Stimulated activated CD8-positive, alpha-beta memory T cell treated with anti-CD3 and anti-CD28 coated beads, Interleukin-12 subunit alpha, Interleukin-12 subunit beta, amount 100 ng/mL, for 4 hours (primary cell): ENCODE measurements at regions not wholly inside any gene's neighbourhood (a gene's known extent, or its start where the extent isn't known, plus 50 kb on each side); places are given as distances from the start of the nearest gene placed in this dataset.
"Not testable (repeated sequence)": the region's sequence is repeated elsewhere in the genome, so short reads cannot be mapped to it uniquely, and the experiment has no call there.

ENCODE experiments used
- DNase-seq: peaks from one replicate; pipeline ENCODE4 v3.0.0-alpha.2; 2020; ENCODE audit warnings: low read depth

DNA sequence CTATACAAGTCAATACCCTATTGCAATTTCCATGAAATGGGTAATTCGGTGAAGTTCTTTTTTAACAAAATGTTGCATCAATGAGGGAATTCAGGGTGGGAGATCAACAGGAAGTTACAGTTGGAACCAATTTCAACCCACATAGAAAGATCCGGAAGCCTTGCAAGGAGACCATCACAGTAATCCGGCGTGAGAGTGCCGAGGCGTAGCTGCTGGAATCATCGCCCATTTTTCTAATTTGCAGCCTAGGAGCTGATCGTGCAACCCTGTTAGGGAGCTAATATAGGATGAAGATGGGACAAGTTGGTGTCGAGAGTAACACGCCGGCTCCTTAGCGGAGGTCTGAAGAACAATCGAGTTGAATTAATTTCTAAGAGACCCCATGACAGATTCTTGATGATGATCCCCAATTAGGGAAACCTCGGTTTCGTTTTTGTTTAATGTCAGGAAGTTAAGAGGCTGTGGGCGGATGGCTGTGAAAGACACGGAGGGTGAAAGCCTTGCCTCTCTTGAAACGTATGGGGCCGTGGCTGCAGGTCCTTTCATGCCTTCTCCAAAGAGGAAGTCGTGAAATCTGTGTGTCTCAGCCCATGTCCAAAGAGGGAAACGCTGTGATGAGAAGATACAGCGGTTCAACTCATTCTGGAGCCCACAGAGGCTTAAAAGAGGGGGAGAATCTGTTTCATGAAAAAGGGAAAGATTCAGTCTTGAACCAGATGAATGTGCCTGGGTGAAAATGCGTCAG, 51.2 kb upstream of the CARD11 start:
- no peak for DNase-seq

DNA sequence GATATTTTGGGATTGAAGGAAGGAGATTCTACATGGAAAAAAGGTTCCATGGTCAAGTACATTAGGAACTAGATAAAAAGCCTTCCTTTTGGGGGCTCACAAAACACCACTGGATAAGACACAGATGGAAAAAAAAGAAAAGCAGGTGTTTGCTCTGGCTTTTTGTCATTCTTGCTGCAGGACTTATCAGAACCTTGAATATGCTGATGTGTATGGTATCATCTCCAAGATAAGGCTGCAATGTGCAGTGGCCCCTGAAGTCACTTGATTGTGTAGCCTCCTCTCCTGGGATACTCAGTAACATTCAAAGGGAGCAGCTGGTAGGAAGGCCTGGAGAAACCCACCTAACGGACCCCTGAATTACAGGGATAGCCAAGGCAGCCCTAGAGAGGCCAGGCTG, 54.1 kb upstream of the CARD11 start:
- no peak for DNase-seq

DNA sequence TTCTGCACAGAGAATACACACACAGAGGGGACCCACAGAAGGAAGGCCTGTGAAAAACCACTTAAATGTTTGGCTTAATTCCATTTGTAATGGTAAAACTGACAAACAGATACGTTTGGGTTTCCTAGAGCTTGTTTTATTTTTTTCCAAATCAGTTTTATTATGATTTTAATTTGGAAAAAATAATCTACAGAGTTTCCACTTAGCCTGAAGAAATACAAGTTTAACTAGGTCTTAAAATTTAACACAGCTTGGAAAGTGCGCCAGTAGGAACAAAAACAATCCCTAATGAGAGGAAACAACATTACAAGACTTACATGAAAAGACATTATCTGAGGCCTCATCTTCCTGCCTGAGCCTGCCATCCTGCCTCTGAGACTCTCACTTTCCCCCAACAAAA, 58.5 kb upstream of the CARD11 start:
- DNase-seq = no peak

DNA sequence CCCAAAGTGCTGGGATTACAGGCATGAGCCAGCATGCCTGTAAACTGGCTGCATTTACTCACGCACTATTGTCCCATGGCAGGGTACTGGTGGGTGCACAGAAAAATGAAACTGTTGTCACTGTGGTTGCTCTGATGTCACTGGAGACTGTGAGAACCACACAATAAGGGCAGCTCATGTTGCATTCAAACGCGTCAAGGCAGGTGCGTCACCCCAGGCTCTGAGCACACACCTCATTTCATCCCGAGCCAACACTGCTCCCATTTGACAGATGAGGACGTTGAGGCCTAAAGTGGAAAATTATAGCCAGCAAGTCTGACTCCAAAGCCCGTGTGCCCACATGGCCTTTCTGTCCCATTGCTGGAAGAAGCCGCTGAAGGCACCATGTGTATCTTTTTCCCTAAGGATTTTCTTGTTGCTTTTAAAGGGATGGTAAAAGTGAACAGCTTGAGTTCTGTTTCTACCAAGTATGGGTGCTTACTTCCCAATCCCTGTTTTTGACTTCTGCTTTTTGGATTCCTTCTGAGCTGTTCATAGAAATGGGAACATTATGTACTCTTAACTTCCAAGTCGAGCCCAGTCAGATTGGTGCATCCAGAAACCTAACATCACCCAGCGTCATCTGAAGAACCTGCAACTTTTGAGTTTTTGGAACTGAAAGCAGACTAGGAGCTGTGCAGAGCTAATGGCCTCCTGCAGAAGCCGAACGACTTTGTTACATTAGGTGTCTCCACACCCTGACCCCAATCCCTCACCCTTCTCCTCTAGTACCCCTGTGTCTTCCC, 60.1 kb upstream of the CARD11 start:
- no peak for DNase-seq

DNA sequence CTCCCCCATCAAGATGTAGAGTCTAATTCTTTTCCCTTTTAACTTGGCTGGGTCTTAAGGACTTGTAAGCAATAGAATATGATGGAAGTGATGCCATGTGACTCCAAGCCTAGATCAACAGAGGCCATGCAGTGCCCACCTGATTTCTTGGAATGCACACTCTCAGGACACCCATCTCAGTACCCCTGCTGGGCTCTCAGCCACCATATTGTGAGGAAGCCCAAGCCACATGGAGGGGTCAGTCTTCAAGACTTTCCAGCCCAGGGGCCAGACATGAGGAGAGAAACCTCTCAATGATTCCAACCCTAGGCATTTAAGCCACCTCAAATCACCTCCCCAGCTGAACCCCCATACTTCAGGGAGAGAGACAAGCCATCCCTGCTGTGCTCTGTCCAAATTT, 62.2 kb upstream of the CARD11 start:
- no peak for DNase-seq

DNA sequence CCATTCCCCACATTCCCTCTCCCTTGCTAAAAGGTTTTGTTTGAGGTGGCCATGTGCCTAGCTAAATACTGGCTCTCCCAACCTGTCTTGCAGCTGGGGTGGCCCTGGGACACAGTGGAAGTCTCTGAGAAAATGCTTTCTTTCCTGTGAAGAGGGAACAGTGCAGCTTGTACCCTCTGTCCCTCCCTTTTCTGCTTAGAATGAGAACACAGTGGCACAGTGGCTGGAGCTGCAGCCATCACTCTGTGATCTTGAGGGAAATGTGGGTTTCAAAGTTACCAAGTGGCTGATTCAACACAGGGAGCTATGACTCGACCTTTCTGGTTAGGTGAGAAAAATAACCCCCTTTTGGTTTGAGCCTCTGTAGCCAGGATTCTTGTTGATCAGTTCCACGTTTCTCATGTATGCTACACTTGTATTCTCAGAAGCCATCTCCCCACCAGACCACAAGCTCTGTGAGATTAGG, 62.7 kb upstream of the CARD11 start:
- no peak for DNase-seq

DNA sequence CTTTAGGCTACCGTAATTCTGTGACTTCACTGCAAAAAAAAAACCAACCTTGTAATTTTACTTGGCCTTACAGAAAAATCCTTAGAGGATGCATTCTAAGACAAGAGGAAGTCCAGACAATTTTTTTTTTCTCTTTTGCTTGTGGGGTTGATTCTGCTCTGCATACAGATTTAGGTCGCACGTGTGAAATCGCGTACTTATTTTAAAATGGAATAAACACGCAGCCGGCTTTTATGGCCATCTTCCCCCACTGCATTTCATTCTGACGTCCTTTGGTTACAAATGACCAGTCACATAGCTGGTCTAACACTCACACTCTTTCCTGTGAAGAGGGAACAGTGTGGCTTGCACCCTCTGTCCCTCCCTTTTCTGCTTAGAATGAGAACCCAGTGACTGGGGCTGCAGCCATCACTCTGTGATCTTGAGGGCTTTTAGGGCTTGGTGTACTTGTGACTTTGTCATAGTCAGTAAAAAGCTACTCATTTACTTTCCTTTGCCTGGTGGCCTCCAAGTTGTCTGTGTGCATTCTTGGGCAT, 63.6 kb upstream of the CARD11 start:
- DNase-seq = no peak

DNA sequence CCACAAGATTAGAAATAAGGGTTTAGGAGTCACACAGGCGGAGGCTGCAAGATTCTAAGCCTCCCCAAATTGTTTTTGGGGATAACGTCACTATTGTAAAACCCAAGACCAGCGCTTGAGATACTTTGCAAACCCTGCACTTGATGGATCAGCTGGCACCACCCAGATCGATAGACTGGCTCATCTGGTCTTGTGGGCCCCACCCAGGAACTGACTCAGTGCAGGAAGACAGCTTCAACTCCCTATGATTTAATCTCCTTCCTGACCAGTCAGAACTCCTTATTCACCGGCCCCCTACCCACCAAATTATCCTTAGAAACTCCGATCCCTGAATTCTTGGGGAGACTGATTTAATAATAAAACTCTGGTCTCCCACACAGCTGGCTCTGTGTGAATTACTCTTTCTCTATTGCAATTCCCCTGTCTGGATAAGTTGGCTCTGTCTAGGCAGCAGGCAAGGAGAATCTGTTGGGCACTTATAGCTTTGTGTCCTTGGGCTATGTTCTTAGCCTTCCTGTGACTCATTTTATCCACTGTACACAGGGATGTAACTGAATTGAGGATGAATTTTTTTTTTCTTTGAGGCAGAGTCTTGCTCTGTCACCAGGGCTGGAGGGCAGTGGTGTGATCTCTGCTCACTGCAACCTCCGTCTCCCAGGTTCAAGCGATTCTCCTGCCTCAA, 64.4 kb upstream of the CARD11 start:
- no peak for DNase-seq

DNA sequence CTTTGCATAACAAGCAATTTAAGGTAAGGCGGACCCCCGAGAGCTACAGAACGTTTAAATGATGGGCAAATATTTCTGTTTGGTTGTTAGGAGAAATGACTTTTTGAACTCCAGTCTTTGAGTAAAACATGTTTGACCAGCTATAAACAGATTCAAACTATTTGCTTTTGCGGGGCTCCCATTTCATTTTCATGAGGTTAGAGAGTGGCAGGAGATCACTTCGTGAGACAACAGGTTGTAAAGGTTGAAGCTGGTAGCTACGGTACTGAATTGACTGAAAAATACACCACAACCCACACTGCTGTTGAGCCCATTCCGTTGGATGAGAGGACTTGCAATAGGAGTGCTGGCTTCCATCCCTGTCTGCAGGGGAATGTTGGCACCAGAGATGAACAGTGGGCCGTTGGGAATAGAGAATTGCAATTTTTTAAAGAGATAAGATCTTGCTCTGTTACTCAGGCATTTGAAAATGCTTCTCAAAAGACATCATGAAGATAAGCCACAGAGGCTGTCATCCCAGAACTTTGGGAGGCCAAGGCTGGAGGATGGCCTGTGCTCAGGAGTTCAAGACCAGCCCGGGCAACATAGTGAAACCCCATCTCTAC, 65.7 kb upstream of the CARD11 start:
- no peak for DNase-seq

DNA sequence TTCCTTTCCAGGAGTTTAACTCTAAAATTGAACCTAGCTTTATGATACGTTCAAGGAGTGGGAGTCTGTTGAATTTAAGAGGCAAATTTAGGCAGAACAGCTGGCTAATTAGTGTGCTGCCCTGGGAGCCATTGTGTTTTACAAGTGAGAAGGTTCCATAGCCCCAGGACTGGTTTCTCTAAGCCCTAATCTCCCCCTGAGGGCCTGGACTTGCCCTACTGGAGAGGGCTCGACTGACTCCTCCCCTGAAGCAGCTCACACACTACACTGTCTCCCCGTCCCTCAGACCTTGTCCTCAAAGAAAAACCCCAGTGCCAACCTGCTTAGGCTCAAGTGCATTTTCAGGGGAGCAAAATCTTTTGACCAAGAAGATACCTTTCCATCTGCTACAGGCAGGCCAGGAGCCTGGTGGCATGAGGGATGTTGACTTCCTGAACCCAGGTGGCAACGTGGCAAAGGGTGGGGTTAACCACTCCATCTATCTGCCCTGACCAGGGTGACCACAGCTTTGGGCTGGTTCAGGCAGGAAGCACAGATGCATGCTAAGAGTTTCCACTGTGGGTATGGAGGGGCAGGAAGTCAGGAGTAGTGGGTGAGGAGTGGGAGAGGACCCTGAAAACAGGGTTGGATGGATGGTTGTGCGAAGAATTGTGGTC, 68.9 kb upstream of the CARD11 start:
- no peak for DNase-seq

DNA sequence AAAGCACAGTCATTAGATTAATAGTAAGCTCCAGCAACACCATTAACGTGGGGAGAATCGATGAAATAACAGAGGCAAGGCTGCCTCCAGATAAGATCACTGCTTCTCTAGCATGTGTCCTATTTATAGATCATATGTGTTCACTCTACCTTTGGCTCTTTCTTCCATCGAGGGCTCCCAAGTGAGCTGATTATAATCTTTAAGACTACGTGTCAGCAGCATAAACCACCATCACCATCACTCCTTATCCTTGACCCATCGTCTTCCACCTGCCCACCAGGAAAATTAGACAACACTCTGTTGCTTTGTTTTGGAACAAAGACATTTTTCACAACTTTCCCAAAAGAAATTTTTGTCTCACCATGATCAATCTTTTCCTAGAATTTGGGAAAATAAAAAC, 71.2 kb upstream of the CARD11 start:
- DNase-seq = no peak

DNA sequence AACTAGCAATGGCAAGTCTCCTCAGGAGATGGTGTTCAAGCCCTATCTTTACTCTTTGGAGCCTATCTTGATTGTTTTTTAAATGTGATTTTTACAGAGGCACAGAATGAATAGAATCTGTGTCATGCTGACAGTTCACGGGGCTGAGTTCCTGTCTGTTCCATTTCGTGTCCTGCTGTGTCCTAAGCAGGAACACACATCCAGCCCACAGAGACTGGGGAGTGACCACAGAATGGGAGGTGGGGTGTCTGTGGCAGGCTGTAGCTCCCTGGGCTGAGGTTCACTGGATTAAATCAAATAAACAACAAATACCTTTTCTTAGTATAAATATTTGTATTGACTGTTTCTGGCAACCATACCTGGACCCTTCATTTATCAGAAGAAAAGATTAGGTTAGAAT, 73.4 kb upstream of the CARD11 start:
- no peak for DNase-seq

DNA sequence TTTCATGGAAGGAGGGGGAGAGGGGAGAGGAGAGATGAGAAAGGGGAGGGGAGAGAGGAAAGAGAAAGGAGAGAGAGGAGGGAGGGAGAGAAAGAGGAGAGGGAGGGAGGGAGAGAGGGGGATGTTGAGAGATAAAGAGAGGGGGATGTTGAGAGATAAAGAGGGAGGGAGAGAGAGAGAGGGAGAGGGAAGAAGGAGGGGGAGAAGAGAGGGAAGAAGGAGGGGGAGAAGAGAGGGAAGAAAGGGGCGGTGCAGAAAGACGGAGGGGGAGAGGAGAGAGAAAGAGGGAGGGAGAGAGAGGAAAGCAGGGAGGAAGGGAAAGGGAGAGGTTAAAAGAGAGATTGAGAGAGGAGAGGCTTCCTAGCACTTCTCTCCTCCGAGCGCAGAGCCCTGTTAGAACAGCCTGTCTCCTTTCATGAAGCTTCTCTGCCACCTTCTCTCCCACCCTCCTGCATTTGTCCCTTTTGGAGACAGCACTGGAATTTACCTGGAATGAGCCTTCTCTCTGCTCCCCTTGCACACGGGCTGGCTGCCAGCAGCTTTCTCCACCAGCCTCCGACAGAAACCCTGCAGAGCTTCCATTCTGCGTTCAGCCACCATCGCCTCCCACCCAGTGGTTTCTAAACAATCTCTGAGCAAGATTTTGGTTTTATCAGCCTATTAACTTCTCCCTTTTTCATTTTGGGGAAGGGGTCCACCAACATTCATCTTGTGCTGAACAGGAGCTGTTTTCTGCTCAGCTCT, 74.0 kb upstream of the CARD11 start:
- DNase-seq = no peak

DNA sequence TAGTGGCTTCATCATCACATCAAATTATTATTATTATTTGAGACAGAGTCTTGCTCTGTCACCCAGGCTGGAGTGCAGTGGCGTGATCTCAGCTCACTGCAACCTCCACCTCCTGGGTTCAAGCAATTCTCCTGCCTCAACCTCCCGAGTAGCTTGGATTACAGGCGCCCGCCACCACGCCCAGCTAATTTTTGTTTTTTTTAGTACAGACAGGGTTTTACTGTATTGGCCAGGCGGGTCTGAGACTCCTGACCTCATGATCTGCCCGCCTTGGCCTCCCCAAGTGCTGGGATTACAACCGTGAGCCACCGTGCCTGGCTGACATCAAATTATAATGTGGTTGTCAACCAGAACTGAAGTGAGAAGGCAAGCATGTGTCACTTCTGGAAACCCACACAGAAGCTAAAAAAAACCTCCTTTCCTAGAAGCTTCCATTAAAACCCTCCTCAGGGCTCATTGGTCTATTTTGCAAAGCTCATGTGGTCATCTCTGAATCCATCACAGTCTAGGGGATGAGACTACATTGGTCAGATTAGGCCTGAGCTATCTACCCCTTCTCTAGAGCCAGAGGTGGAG, 75.8 kb upstream of the CARD11 start:
- DNase-seq = not testable (repeated sequence)

DNA sequence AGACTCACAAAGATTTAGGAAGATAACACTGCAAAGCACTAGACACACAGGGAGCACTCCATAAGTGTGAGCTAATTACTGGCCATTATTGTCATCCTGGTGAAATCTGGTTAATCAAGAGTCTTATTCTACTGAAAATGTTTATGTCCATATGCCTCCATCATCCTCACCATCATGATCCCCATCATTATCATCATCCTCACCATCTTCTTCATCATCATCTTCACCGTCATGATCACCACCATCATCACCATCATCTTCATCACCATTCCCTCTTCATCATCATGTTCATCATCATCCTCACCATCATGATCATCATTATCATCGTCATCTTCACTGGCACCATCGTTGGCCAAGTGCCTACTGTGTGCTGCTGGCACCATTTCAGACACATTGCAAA, 76.3 kb upstream of the CARD11 start:
- DNase-seq = no peak

DNA sequence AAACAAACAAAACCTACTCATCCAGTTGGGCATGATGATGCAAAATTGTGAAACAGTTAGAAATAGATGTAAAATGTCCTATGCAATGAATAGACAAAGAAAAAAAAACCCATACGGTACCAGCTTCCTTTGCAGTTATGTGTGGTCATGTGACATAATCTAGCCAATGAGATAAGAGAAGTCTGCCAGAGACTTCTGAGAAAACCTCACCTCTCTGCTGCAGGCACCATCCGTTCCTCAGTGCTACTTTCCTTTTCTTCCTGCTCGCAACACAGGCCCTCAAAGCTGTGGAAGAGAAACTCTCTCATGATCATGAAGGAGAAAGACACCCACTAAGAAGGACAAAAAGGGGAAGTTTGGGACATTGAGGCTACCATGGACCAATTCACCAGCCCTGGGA, 76.8 kb upstream of the CARD11 start:
- DNase-seq = no peak

DNA sequence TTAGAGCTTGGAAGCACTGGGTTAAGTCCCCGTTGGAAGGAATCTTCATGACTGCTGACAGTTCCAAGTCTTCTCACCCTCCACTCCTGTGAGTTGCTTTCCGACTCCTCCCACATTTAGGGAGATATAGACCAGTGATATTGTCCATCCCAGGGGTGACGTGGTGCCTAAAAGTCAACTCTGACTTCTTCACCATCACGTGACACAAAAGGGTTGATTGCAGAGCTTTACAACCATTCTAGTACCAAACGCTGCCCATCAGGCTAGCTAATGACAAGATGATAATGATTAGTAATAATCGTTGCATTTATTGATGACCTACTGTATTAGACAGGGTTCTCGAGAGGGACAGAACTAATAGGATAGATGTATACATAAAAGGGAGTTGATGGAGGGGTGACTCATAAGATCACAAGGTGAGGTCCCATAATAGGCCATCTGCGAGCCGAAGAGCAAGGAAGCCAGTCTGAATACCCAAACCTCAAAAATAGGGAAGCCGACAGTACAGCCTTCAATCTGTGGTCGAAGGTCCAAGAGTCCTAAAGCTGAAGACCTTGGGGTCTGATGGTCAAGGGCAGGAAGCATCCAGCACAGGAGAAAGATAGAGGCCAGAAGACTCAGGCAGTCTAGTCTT, 85.3 kb upstream of the CARD11 start:
- no peak for DNase-seq

DNA sequence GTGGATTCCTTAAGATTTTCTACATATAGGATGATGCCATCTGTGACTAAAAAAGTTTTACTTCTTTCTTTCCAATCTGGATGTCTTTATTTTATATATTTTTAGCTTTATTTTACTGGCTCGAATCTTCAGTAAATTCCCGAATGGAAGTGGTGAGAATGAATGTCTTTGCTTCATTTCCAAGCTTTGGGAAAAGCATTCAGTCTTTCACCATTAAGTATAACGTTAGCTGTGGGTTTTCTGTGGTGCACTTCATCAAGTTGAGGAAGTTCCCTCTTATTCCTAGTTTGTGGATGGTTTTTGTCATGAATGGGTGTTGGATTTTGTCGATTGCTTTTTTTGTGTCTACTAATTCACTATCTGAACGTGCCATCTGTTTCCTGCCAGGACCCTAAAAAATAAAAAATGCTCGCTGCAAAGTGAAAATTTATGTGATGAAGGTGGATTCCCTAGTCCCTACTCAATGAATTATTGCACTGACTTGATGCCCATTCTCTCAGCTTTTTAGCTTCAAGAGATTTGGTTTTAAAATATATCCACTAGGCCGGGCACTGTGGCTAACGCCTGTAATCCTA, 90.2 kb upstream of the CARD11 start:
- no peak for DNase-seq

DNA sequence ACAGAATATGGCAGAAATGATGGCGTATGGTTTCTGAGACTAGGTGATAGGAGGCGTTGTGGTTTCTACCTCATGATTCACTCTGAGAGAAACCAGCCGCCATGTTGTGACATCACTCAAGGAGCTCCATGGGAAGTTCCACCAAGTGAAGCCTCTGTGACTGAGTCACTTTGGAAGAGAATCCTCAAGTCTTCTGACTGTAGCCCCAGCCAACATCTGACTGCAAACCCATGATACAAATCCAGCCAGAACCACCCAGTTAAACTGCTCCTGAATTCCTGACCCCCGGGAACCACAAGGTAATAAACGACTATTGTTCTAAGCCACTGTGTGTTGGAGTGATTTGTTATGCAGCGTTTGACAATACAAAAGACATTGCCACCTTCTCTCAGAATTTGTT, 91.1 kb upstream of the CARD11 start:
- DNase-seq = no peak

DNA sequence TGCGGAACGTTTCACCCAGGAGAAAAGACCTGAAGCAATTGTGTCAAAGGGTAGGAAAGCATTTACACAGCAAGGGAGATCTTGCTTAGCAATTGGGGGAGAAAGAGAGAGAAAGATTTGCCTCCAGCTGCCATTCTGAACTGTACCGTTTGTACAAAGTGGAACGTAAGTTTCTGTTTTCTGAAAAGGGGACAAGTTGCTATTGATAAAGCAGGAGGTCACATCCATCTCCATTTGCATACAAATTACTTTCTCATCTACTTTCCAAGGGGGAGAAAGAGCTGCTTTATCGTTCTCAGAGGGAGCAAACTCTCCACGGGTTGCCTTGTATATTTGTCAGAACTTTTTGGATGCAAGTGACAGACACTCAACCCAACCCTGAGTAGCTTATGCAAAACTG, 92.0 kb upstream of the CARD11 start:
- DNase-seq = no peak
